Activated T-helper 17 cell treated with anti-CD3 and anti-CD28 coated beads, Interleukin-2, amount 50 U/mL, for 72 hours (primary cell): ENCODE measurements at regions not wholly inside any gene's neighbourhood (a gene's known extent, or its start where the extent isn't known, plus 50 kb on each side); places are given as distances from the start of the nearest gene placed in this dataset.
"Not testable (repeated sequence)": the region's sequence is repeated elsewhere in the genome, so short reads cannot be mapped to it uniquely, and the experiment has no call there.

Experiments
- ATAC-seq: fragments of 150-1000 bp; cut with Tn5 transposase; replicated peaks from 2 replicates; pipeline ENCODE4 v1.10.0; 2021; ENCODE audit warnings: mild to moderate bottlenecking, moderate library complexity
- H3K27ac Mint-ChIP-seq: one replicate; pipeline ENCODE4 v1.8.0; 2022; ENCODE audit warnings: mixed read lengths
- H3K27me3 Mint-ChIP-seq: one replicate; pipeline ENCODE4 v1.8.0; 2022; ENCODE audit warnings: mixed read lengths
- H3K36me3 Mint-ChIP-seq: one replicate; pipeline ENCODE4 v1.8.0; 2022; ENCODE audit warnings: low read depth, mild to moderate bottlenecking, mixed read lengths
- H3K4me1 Mint-ChIP-seq: one replicate; pipeline ENCODE4 v1.8.0; 2022; ENCODE audit warnings: mixed read lengths
- H3K4me3 Mint-ChIP-seq: one replicate; pipeline ENCODE4 v1.8.0; 2022; ENCODE audit warnings: mild to moderate bottlenecking, mixed read lengths
- H3K9me3 Mint-ChIP-seq: one replicate; pipeline ENCODE4 v1.8.0; 2022; ENCODE audit warnings: mixed read lengths

- no peak for ATAC-seq
Measured at GRCh38 chr10:30170146-30170545, 110.8 kb upstream of the JCAD start.

GRCh38 chr10:30169342-30169741, 110.0 kb upstream of the JCAD start:
- Mint-ChIP-seq H3K4me3 (no peak overlapping the region), H3K36me3 (no peaks in the 10 kb centered on the region), H3K9me3 (no peaks in the 10 kb centered on the region), H3K27ac (no peak overlapping the region), H3K4me1 (no peaks in the 10 kb centered on the region), H3K27me3 (peaks cover 30% of the 10 kb centered on the region)
- no peak for ATAC-seq

More at GRCh38 chr10:30170146-30170545, 110.8 kb upstream of the JCAD start:
- no peaks in the 10 kb centered on the region for H3K36me3 Mint-ChIP-seq
- H3K4me3 Mint-ChIP-seq, result no peak overlapping the region
- peaks cover 30% of the 10 kb centered on the region for H3K27me3 Mint-ChIP-seq
- no peaks in the 10 kb centered on the region for H3K4me1 Mint-ChIP-seq
- H3K27ac Mint-ChIP-seq, result no peak overlapping the region
- no peaks in the 10 kb centered on the region for H3K9me3 Mint-ChIP-seq

- no peaks in the 10 kb centered on the region for H3K9me3 Mint-ChIP-seq
- H3K36me3 Mint-ChIP-seq, result no peaks in the 10 kb centered on the region
- H3K4me3 Mint-ChIP-seq, result no peak overlapping the region
- H3K27ac Mint-ChIP-seq, result no peak overlapping the region
- peaks cover 24% of the 10 kb centered on the region for H3K27me3 Mint-ChIP-seq
- no peak for ATAC-seq
- no peaks in the 10 kb centered on the region for H3K4me1 Mint-ChIP-seq
Measured at GRCh38 chr10:30166929-30167328, 107.5 kb upstream of the JCAD start.

GRCh38 chr10:30163410-30163809, 104.0 kb upstream of the JCAD start:
- not testable (repeated sequence) for H3K27ac Mint-ChIP-seq, H3K9me3 Mint-ChIP-seq, H3K36me3 Mint-ChIP-seq, H3K4me3 Mint-ChIP-seq, ATAC-seq, H3K4me1 Mint-ChIP-seq
- H3K27me3 Mint-ChIP-seq, result peaks cover 25% of the 10 kb centered on the region

- H3K4me3 Mint-ChIP-seq, H3K9me3 Mint-ChIP-seq, H3K4me1 Mint-ChIP-seq, H3K36me3 Mint-ChIP-seq, H3K27ac Mint-ChIP-seq, ATAC-seq: not testable (repeated sequence)
- peaks cover 21% of the 10 kb centered on the region for H3K27me3 Mint-ChIP-seq
Measured at GRCh38 chr10:30162796-30163195, 103.4 kb upstream of the JCAD start.

- no peak for ATAC-seq
- no peaks in the 10 kb centered on the region for H3K9me3 Mint-ChIP-seq
- H3K27me3 Mint-ChIP-seq, result peaks cover 10% of the 10 kb centered on the region
- no peaks in the 10 kb centered on the region for H3K36me3 Mint-ChIP-seq
- H3K27ac Mint-ChIP-seq, result no peak overlapping the region
- no peaks in the 10 kb centered on the region for H3K4me1 Mint-ChIP-seq
- H3K4me3 Mint-ChIP-seq, result no peak overlapping the region
Measured at GRCh38 chr10:30160271-30160982, 101.0 kb upstream of the JCAD start.

- peaks cover 13% of the 10 kb centered on the region for H3K27me3 Mint-ChIP-seq
- not testable (repeated sequence) for ATAC-seq, H3K9me3 Mint-ChIP-seq, H3K27ac Mint-ChIP-seq, H3K4me3 Mint-ChIP-seq, H3K4me1 Mint-ChIP-seq, H3K36me3 Mint-ChIP-seq
Measured at GRCh38 chr10:30159614-30160013, 100.2 kb upstream of the JCAD start.

- Mint-ChIP-seq H3K27me3 (peaks cover 23% of the 10 kb centered on the region), H3K9me3 (no peaks in the 10 kb centered on the region), H3K4me3 (no peak overlapping the region), H3K27ac (no peak overlapping the region), H3K36me3 (no peaks in the 10 kb centered on the region), H3K4me1 (no peaks in the 10 kb centered on the region)
- peak; percentile 43 for ATAC-seq
Measured at GRCh38 chr10:30158325-30158960, 99.1 kb upstream of the JCAD start.

GRCh38 chr10:30155401-30155800, 96.0 kb upstream of the JCAD start:
- Mint-ChIP-seq H3K4me3 (no peak overlapping the region), H3K4me1 (no peaks in the 10 kb centered on the region), H3K27me3 (peaks cover 33% of the 10 kb centered on the region), H3K27ac (no peak overlapping the region), H3K9me3 (no peaks in the 10 kb centered on the region), H3K36me3 (no peaks in the 10 kb centered on the region)
- no peak for ATAC-seq

GRCh38 chr10:30154561-30154960, 95.2 kb upstream of the JCAD start:
- H3K27me3 Mint-ChIP-seq, result peaks cover 38% of the 10 kb centered on the region

GRCh38 chr10:30154126-30154525, 94.7 kb upstream of the JCAD start:
- peaks cover 38% of the 10 kb centered on the region for H3K27me3 Mint-ChIP-seq
- H3K36me3 Mint-ChIP-seq, result no peaks in the 10 kb centered on the region
- no peak overlapping the region for H3K4me3 Mint-ChIP-seq
- no peak for ATAC-seq
- H3K4me1 Mint-ChIP-seq, result no peaks in the 10 kb centered on the region
- no peaks in the 10 kb centered on the region for H3K9me3 Mint-ChIP-seq
- no peak overlapping the region for H3K27ac Mint-ChIP-seq

More at GRCh38 chr10:30154561-30154960, 95.2 kb upstream of the JCAD start:
- ATAC-seq, result no peak
- H3K4me3 Mint-ChIP-seq, result no peak overlapping the region
- no peak overlapping the region for H3K27ac Mint-ChIP-seq
- no peaks in the 10 kb centered on the region for H3K4me1 Mint-ChIP-seq
- no peaks in the 10 kb centered on the region for H3K36me3 Mint-ChIP-seq
- H3K9me3 Mint-ChIP-seq, result no peaks in the 10 kb centered on the region

GRCh38 chr10:30151581-30152389, 92.4 kb upstream of the JCAD start:
- Mint-ChIP-seq H3K4me1 (no peaks in the 10 kb centered on the region), H3K27me3 (peaks cover 44% of the 10 kb centered on the region), H3K36me3 (no peaks in the 10 kb centered on the region), H3K9me3 (no peaks in the 10 kb centered on the region), H3K4me3 (no peak overlapping the region), H3K27ac (no peak overlapping the region)
- ATAC-seq, result no peak

GRCh38 chr10:30141423-30141822, 82.0 kb upstream of the JCAD start:
- no peak for ATAC-seq
- no peaks in the 10 kb centered on the region for H3K36me3 Mint-ChIP-seq
- peaks cover 5% of the 10 kb centered on the region for H3K9me3 Mint-ChIP-seq
- H3K4me3 Mint-ChIP-seq, result no peak overlapping the region
- H3K4me1 Mint-ChIP-seq, result no peaks in the 10 kb centered on the region
- no peak overlapping the region for H3K27ac Mint-ChIP-seq
- peaks cover 10% of the 10 kb centered on the region for H3K27me3 Mint-ChIP-seq

- H3K27me3 Mint-ChIP-seq, result peaks cover 17% of the 10 kb centered on the region
- ATAC-seq, result no peak
- H3K27ac Mint-ChIP-seq, result no peak overlapping the region
- no peaks in the 10 kb centered on the region for H3K4me1 Mint-ChIP-seq
- H3K9me3 Mint-ChIP-seq, result no peaks in the 10 kb centered on the region
- no peak overlapping the region for H3K4me3 Mint-ChIP-seq
- H3K36me3 Mint-ChIP-seq, result no peaks in the 10 kb centered on the region
Measured at GRCh38 chr10:30134171-30134945, 75.0 kb upstream of the JCAD start.
